Endothelial cell of umbilical vein (primary cell): ENCODE measurements at regions not wholly inside any gene's neighbourhood (a gene's known extent, or its start where the extent isn't known, plus 50 kb on each side); places are given as distances from the start of the nearest gene placed in this dataset.
"Not testable (repeated sequence)": the region's sequence is repeated elsewhere in the genome, so short reads cannot be mapped to it uniquely, and the experiment has no call there.

Experiments
- CTCF ChIP-seq, 2 donors: IDR thresholded peaks; 1 replicate in 1 of 2; 2 replicates in 1 of 2; pipeline ENCODE4 v1.5.1; 2011; ENCODE audit warnings: low read length in 2 of 2, mild to moderate bottlenecking in 2 of 2, moderate library complexity in 2 of 2, control low read depth in 1 of 2, inconsistent platforms in 1 of 2, low read depth in 1 of 2; ENCODE audit not compliant: insufficient read depth in 1 of 2; ENCODE audit errors: extremely low read depth in 1 of 2
- EZH2 ChIP-seq: IDR thresholded peaks from 2 replicates; pipeline ENCODE4 v1.6.1; 2012; ENCODE audit warnings: borderline replicate concordance, low read depth, mild to moderate bottlenecking, moderate library complexity, low read length, inconsistent platforms; ENCODE audit not compliant: severe bottlenecking
- POLR2A ChIP-seq: IDR thresholded peaks from 2 replicates; pipeline ENCODE4 v1.6.1; 2012; ENCODE audit warnings: low read depth, mild to moderate bottlenecking, control low read depth, low read length
- POLR2AphosphoS5 ChIP-seq: IDR thresholded peaks from 2 replicates; pipeline ENCODE4 v1.6.1; 2012; ENCODE audit warnings: low read depth, mild to moderate bottlenecking, control low read depth, low read length, moderate library complexity; ENCODE audit not compliant: insufficient read depth

DNA sequence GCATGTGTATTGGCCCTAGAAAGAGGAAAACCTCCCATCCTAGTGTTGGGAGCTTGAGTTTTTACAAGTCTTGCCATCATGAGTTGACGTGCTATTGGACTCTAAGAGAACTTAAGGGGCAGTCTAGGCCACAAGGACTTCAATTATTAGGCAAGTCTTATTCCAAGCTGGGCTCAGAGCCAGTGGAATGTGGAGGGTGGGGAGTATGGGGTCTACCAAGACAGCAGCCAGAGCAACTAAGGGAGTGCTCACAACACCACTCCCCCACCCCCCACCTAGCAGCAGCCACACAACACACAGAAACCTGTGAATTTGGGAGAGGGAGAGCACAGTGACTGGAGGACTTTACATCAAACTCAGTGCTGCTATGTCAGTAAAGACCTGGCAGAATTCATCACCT lies 1625.6 kb downstream of the SPATA31A7 start:
- not testable (repeated sequence) for TF ChIP-seq CTCF (IDR thresholded peaks at IDR 0.05; ENCODE audit: extremely low read depth in 1 of 2, insufficient read depth in 1 of 2, low read depth in 1 of 2, low read length in 2 of 2); POLR2AphosphoS5; EZH2; POLR2A
